ENCODE measurements at regions not wholly inside any gene's neighbourhood (a gene's known extent, or its start where the extent isn't known, plus 50 kb on each side); places are given as distances from the start of the nearest gene placed in this dataset.
A peak's percentile ranks its signal among the peaks of the same experiment; 100 is the strongest.

- Histone ChIP-seq H3K4me3 (ENCODE audit: low read depth in 1 of 3, low read length in 3 of 3) (no peak overlapping the region), H3K9ac (ENCODE audit: low read depth in 1 of 2, low read length in 2 of 2) (no peak overlapping the region), H3K36me3 (ENCODE audit: control insufficient read depth in 4 of 4, insufficient read depth in 3 of 4, low read depth in 1 of 4, low read length in 3 of 4) (no peaks in the 10 kb centered on the region), H3K4me1 (ENCODE audit: control insufficient read depth in 4 of 4, insufficient read depth in 4 of 4, low read length in 3 of 4) (peaks cover 33 to 52% (median 49%) of the 10 kb centered on the region in 4 donors), H3K9me3 (ENCODE audit: control insufficient read depth in 4 of 4, low read length in 3 of 4) (no peaks in the 10 kb centered on the region), H3K27me3 (ENCODE audit: control insufficient read depth in 4 of 4, insufficient read depth in 4 of 4, low read length in 3 of 4) (no peaks in the 10 kb centered on the region), H3K27ac (ENCODE audit: low read depth in 1 of 2, low read length in 2 of 2) (peak overlapping the region; percentile 55 to 75)
- TF ChIP-seq TAF1 (conservative IDR thresholded peaks at IDR 0.05): no peak
- TF ChIP-seq HNF4A (conservative IDR thresholded peaks at IDR 0.05): no peak
- TF ChIP-seq NR2F2 (IDR thresholded peaks at IDR 0.05): no peak
- no peak for TF ChIP-seq YY1 (IDR thresholded peaks at IDR 0.05)
- no peak for TF ChIP-seq JUND (IDR thresholded peaks at IDR 0.05)
- TF ChIP-seq RXRA (IDR thresholded peaks at IDR 0.05): no peak
- TF ChIP-seq ATF3 (IDR thresholded peaks at IDR 0.05): no peak
- TF ChIP-seq FOXA1 (IDR thresholded peaks at IDR 0.05): no peak
- TF ChIP-seq REST (IDR thresholded peaks at IDR 0.05): no peak
- TF ChIP-seq SP1 (IDR thresholded peaks at IDR 0.05): no peak
- TF ChIP-seq CTCF (IDR thresholded peaks at IDR 0.05; ENCODE audit: low read depth, low read length, missing input control): no peak
- TF ChIP-seq ZBTB33 (IDR thresholded peaks at IDR 0.05): no peak
- no peak for TF ChIP-seq FOXA2 (IDR thresholded peaks at IDR 0.05)
- DNase-seq (ENCODE audit: low spot score): no peak
- 70% methylated on average over 11 of the region's 11 CpGs for WGBS
Observed at GRCh38 chr11:45393826-45394225, 107.7 kb upstream of the SYT13 start.

GRCh38 chr11:45393334-45393733 is 107.2 kb upstream of the SYT13 start:
- no peak for TF ChIP-seq RXRA (IDR thresholded peaks at IDR 0.05)
- no peak for TF ChIP-seq ATF3 (IDR thresholded peaks at IDR 0.05)
- WGBS: 80% methylated on average over 6 of the region's 6 CpGs
- H3K9ac ChIP-seq (ENCODE audit: low read depth in 1 of 2, low read length in 2 of 2): no peak overlapping the region
- H3K27ac ChIP-seq (ENCODE audit: low read depth in 1 of 2, low read length in 2 of 2): peak overlapping the region in 1 of 2 donors; percentile 55
- peaks cover 34 to 57% (median 53%) of the 10 kb centered on the region in 4 donors for H3K4me1 ChIP-seq (ENCODE audit: control insufficient read depth in 4 of 4, insufficient read depth in 4 of 4, low read length in 3 of 4)
- no peaks in the 10 kb centered on the region for H3K36me3 ChIP-seq (ENCODE audit: control insufficient read depth in 4 of 4, insufficient read depth in 3 of 4, low read depth in 1 of 4, low read length in 3 of 4)
- no peaks in the 10 kb centered on the region for H3K27me3 ChIP-seq (ENCODE audit: control insufficient read depth in 4 of 4, insufficient read depth in 4 of 4, low read length in 3 of 4)
- H3K4me3 ChIP-seq (ENCODE audit: low read depth in 1 of 3, low read length in 3 of 3): no peak overlapping the region
- no peak for DNase-seq (ENCODE audit: low spot score)
- no peaks in the 10 kb centered on the region for H3K9me3 ChIP-seq (ENCODE audit: control insufficient read depth in 4 of 4, low read length in 3 of 4)

All from liver (tissue), 8 donors.